PFSK-1 (cell line): ENCODE measurements at regions not wholly inside any gene's neighbourhood (a gene's known extent, or its start where the extent isn't known, plus 50 kb on each side); places are given as distances from the start of the nearest gene placed in this dataset.

Experiments
- POLR2AphosphoS5 ChIP-seq: IDR thresholded peaks from 2 replicates; pipeline ENCODE4 v1.6.1; 2012; ENCODE audit warnings: low read depth, mild to moderate bottlenecking, control low read depth, low read length, moderate library complexity
- TAF1 ChIP-seq: IDR thresholded peaks from 2 replicates; pipeline ENCODE4 v1.6.1; 2012; ENCODE audit warnings: low read length, control low read depth, borderline replicate concordance; ENCODE audit not compliant: insufficient read depth

GRCh38 chr10:124221356-124222317 lies 128.2 kb upstream of the CHST15 start:
- TF ChIP-seq POLR2AphosphoS5 (no peak), TAF1 (no peak)
